GM19099 (cell line): ENCODE measurements at regions not wholly inside any gene's neighbourhood (a gene's known extent, or its start where the extent isn't known, plus 50 kb on each side); places are given as distances from the start of the nearest gene placed in this dataset.

Source experiments
- POLR2A ChIP-seq: IDR thresholded peaks from 3 replicates; pipeline ENCODE4 v1.6.1; 2011; ENCODE audit warnings: low read depth; ENCODE audit not compliant: insufficient read length; ENCODE audit errors: extremely low read depth

GRCh38 chr6:105733556-105734162 is 330.8 kb upstream of the PREP start:
- TF ChIP-seq POLR2A: no peak

DNA sequence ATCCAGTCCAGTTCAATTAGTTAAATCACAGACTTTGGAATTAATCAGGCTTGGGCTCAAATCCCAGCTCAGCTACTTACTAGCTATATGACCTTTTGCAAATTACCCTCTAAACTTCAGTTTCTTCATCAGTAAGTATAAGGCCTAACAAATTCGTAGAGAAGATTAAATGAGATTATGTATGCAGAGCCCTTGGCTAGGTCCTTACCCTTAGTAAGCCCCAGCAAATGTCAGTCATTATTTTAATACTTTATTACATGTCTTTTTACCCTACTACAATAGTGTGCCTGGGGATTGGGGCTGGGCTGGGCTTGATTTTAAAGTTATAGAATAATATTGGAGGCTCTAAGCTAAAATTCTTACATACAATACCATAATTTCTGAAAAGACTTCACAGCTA is 326.1 kb upstream of the PREP start:
- TF ChIP-seq POLR2A: no peak

- TF ChIP-seq POLR2A: no peak
Measured at GRCh38 chr6:105726902-105727655, 324.2 kb upstream of the PREP start.

DNA sequence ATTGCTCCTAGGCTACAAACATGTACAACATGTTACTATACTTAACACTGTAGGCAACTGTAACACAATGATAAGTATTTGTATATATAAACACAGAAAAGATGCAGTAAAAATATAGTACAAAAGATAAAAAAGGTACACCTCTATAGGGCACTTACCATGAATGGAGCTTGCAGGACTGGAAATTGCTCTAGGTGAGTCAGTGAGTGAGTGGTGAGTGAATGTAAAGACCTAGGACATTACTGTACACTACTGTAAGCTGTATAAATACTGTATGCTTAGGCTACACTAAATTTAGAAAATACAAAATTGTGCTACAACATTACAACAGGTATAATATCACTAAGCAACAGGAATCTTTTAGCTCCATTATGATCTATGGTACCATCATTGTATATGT is 312.0 kb upstream of the PREP start:
- no peak for TF ChIP-seq POLR2A

- TF ChIP-seq POLR2A: no peak
Measured at GRCh38 chr6:105713474-105714118, 310.7 kb upstream of the PREP start.

DNA sequence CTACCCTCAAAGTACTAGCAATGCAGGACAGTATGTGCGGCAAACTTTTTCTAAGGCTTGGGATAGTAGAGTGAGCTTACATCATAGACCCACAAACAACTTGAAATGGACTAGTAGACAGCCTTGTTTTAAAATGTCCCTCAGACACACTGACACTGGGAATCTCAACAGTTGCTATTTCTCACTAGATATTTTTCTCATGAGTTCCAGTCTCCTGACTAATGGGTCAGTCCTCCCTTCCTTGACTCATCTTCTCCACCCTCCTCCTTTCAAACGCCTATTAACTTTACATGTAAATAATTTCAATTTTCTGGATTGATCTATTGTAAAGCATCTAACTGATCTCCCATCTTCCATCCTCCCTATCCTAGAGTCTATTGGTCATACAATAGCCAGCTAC is 308.3 kb upstream of the PREP start:
- TF ChIP-seq POLR2A: no peak

DNA sequence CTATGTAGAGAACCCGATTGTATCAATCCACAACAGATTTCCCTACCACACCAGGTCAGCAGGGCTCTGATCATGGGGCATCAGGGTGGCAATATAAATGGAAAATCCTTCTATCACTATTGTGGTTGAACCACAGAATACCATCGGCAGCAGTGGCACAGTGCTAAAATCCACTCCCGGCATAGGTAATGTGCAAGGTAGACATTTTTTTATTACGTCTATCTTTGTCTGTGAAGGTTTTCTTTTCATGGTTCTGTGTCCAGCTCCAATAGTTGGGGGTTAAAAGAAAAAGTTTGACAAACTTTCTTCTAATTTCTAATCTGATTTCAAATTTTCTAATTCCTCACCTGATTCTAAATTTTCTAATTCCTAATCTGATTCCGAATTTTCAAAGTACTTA is 302.7 kb upstream of the PREP start:
- TF ChIP-seq POLR2A: no peak

DNA sequence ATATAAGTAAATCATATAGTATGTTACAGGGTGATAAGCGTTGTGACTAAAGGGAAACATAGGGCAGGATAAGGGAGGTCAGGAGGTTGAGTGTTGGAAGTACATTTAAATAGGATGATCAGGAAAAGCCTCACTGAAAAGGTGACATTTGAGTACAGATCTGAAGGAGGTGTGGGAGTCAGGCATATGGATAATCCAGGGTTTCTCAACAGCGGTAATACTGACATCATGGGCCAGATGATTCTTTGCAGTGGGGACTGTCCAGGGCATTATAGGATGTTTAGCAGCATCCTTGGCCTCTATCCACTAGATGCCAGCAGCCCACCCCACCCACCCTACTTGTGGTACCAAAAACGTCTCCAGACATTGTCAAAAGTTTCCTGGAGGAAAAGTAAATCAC is 292.6 kb upstream of the PREP start:
- TF ChIP-seq POLR2A: no peak

GRCh38 chr6:105692613-105693215 is 289.8 kb upstream of the PREP start:
- no peak for TF ChIP-seq POLR2A

DNA sequence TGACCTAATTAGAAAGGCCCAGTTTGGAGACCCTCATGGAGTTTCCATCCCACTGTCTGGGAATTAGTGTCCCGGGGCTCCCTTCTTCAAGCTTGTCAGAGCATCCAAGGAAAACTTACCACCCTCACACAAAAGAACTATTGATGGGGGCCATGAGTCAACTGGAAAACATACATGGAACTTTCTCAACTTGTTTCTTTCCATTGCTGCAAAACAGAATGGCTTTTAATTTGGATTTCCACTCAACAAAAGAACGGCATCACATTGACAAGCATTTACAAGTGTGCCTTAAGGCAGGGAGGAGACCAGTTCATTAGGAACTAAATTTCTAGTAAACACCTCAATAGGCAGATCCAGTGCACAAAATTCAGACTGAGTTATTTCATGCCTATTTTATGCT is 289.1 kb upstream of the PREP start:
- TF ChIP-seq POLR2A: no peak

- no peak for TF ChIP-seq POLR2A
Measured at GRCh38 chr6:105691081-105691480, 288.2 kb upstream of the PREP start.

- no peak for TF ChIP-seq POLR2A
Measured at GRCh38 chr6:105688573-105688972, 285.7 kb upstream of the PREP start.

DNA sequence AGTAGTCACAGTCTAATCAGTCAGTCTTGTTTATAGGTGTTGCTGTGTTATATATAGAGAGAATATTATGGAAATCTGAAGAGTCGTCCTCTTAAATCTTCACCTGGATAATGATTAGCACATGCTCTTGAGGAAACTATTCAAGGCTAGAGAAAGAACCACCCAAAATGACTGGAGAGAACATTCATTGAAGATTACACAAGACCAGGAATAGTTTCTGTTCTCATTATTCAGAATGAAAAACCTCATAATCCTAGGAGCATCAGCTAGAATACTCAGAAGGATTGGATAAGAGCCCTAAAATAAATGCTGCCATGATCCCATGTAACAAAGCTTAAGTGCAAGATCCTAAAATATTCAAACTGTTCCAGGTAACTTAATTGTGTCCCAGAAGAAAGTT is 278.2 kb upstream of the PREP start:
- no peak for TF ChIP-seq POLR2A

DNA sequence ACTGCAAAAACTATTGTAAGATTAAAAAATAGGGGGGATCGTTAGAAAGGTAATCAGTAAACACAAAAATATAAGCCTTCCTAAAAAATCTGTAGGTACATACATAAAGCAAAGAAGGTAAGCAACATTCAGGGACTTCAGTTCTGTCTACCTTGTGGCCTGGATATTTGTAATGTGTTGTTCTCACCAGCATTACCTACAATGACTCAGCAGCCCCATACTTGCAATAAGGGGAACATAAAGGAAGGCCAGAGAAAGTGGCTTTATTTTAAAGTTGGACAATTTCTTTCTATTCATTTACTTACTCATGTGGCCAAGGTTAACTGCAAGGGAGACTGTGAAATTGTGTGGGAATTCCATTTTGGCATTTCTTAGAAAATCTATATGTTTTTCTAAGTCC is 277.2 kb upstream of the PREP start:
- TF ChIP-seq POLR2A: no peak

DNA sequence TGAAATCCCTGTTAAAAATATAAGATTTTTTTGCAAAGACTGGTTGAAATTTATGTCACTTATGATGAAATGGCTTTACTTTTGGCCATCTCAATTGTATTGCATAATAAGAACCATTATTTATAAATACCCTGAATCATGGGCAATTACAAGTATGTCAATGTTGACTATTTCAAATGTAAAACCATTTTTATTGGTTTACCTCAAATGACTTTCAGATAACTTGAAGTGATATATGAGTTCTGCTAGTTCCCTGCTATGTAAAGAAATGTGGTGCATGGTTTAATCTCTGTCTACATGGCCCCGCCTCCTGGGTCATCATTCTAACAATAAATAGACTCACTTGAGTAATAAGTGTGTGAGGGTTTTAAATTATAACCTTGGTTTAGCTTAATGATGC is 275.6 kb upstream of the PREP start:
- no peak for TF ChIP-seq POLR2A
